ENCODE measurements at regions not wholly inside any gene's neighbourhood (a gene's known extent, or its start where the extent isn't known, plus 50 kb on each side); places are given as distances from the start of the nearest gene placed in this dataset.
A peak's percentile ranks its signal among the peaks of the same experiment; 100 is the strongest.

DNA sequence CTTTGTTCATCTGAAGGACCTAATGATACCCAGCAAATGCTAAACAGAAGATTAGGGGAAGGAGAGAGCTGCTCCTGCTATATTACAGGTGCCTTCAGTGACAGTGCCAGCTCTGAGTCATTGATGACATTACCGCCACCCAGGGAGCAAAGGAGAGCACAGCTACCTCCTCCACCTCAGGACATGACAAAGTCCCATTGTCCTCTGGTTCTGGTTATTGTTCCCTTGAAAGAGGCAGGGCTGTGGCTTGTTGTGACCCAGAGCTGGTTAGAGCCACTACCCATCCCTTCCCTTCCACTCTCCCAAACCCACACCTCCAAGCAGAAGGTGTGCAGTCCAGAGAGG is 363.5 kb upstream of the DUSP10 start:
- DNase-seq (ENCODE audit: low spot score): no peak

GRCh38 chr1:222104694-222105392 is 363.0 kb upstream of the DUSP10 start:
- no peak for DNase-seq (ENCODE audit: low spot score)

DNA sequence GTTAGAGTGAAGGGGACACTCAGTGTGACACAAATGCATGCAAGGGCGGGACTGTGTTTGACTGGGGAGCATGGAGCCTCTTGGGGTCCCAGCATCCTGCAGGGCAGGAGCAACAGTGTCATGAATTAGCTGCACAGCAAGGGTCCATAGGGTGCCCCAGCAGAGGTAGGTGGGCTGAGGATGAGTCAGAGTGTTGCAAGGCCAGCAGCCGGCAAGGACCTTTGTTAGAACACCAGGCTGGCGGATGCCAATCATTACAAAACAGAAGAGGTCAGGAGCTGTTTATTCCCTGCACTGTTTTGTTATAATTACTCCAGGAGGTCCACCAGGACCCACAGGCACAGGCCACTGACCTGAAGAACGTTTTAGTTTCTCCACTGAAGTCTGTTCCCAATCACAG is 362.2 kb upstream of the DUSP10 start:
- no peak for DNase-seq (ENCODE audit: low spot score)

- DNase-seq (ENCODE audit: low spot score): no peak
Measured at GRCh38 chr1:222099746-222100145, 357.9 kb upstream of the DUSP10 start.

DNA sequence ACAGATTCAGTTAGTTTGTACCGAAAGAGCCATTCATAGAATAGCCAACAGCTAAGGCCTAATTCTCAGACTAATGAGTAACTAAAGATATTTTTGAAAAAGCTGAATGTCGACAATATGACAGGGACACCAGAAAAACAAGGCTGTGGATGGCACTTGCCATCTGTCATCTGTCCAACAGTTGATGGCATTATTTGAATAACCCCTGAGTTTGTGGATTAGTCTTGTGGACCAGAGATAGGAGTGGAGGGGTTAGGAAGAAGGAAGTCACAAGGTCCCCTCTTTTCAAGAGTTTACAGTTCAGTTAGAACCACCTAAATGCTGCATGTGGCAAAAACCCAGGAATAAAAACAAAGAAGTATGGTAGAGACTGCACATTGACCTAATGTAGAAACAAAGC is 356.5 kb upstream of the DUSP10 start:
- DNase-seq (ENCODE audit: low spot score): no peak

- no peak for DNase-seq (ENCODE audit: low spot score)
Measured at GRCh38 chr1:222097588-222097987, 355.7 kb upstream of the DUSP10 start.

DNA sequence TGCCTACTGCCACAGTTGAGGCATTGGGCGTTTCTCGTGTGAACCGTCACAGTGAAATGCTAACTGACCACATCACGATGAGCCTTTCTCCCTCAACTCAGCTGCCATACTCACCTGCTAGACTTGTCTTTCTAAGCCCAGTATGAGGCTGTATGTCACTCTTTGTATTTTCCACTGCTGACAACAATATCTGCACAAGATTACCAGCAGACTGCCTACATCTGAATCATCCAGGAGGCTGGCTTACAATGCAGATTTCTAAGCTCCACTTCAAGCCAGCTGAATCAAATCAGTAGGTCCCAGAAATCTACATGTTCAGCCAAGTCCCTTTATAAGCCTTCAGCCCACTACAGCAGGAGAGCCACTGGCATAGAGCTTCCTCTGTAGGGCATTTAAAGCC is 355.0 kb upstream of the DUSP10 start:
- DNase-seq (ENCODE audit: low spot score): no peak

DNA sequence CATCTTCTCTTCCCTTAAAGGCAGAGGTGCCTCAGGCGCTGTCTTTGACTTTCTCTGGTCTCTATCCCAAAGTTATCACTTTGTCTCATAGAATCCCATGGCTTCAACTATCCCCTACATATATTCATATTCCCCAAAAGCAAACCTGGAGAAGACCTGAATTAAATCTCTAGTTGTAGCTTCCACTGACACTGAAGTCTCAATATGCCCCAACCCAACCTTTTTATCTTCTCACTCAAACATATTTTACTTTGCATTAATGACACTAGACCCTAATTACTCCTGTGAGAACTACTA is 354.5 kb upstream of the DUSP10 start:
- no peak for DNase-seq (ENCODE audit: low spot score)

DNA sequence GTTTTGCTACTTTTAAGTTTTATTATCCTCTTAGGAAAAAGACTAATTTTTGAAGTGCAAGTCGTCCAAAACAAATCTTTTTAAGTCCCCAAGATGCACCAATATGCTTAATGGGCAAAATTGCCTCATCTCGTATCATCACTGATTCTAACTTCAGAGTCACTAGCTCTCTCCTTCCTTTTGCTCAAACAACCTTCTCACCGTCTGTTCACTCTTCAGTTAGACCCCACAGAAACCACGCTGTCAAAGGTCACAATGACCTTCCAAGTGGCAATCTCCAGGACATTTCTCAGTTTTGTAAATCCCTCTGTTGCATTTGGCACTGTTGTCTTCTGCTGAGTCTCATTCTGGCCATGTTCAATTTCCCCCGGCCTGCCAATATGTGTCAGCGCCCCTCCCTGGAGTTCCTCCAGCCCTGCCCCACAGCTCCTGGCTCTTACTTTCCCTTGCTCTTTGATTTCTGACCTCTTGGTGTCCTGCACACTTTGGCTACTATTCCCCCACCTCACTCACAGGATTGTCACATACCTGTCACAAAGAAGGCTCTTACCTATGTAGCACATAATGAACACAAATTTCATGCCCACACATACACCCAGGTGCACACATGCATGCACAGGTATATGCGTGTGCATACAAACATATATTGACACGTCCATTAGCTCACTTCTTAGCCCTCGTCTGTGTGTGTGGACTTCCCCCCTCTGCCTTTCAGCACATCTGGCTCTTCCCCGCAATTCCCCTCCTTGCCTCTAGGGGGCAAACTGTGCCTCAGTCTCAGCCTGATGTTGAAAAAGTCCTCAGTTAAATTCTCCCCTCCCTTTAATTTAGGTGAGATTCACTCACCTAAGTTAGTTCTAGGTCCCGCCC is 354.0 kb upstream of the DUSP10 start:
- DNase-seq (ENCODE audit: low spot score): no peak

- DNase-seq (ENCODE audit: low spot score): no peak
Measured at GRCh38 chr1:222093518-222093917, 351.6 kb upstream of the DUSP10 start.

GRCh38 chr1:222090103-222090502 is 348.2 kb upstream of the DUSP10 start:
- DNase-seq (ENCODE audit: low spot score): no peak

DNA sequence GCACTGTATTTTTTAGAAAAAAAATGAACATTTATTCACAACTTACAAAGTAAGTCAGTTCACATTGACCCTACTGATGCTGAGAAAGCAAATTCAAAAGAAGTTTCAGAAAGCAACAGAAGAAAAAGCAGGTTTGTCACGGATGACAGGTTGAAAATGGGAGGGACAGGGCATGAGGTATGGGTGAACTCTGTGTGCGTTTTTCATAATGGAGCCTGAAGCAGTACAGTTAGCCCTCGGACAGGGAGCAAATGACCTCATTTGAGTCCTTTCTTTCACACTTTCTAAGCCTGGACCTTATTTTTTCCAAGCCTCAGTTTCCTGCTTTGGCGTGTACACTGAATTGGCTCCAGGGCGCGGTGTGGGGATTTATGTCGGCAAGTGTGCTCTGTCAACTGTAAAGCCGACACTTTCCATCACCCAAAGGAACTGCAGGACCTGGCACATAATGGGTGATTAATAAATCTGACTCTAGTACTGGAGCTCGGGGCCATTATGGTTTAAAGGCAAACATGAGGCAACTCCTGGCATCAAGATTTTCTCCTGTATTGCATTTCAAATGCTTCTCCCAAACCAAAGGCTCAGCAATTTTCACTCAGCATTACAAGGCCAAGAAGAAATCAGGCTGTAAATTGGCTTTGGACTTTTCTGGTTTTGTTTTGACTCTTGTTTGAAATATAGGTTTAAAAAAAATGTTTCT is 345.5 kb upstream of the DUSP10 start:
- DNase-seq (ENCODE audit: low spot score): no peak

DNA sequence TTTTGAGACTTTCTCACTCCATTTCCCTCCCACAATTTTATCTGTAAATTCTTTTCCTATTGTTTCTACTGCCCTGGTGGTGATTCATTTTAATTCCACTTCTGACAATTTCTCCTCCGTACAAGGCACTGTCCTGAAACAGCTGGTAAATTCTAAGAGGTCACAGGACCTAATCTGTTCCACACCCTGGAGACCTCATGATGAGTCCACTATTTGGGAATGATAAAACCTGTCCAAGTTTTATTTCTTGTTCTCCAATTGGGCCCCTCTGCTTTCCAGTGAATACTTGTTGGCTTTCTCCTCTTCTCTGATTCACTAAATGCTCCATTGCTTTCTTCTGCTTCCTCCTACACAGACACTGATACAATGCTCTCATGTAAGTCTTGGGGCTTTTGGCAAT is 343.1 kb upstream of the DUSP10 start:
- DNase-seq (ENCODE audit: low spot score): no peak

- DNase-seq (ENCODE audit: low spot score): no peak
Measured at GRCh38 chr1:222084048-222084447, 342.2 kb upstream of the DUSP10 start.

DNA sequence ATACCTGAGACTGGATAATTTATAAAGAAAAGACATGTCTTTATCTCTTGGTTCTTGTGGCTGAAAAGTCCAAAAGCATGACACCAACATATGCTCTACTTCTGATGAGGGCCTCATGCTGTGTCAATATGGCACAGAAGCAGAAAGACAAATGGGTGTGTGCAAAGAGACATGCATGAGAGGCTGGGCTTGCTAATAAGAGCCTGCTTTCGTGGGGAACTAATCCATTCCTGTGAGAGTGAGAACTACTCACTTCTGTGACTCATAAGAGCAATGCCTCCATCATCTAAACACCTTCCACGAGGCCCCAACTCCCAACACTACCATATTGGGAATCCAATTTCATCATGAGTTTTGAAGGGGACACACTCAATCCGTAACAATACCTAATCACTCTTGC is 340.0 kb upstream of the DUSP10 start:
- DNase-seq (ENCODE audit: low spot score): no peak

DNA sequence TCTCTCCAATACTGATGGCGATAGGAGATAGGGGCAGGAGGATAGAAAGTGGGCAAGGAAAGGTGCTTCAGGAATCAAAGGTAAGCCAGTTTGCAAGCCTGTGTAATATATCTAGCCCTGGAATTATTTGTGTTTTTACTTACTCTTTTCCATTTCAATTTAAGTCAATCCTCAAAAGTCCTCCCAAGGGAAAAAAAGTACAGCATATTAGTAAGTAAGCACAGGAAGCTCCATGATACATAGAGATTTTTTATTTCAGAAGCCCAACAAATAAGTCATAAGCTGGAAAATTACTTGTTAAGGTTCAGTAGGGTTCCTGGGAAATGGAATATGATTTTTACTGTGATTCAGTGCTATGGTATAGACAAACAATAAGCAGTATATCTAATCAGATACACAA is 337.7 kb upstream of the DUSP10 start:
- no peak for DNase-seq (ENCODE audit: low spot score)

- no peak for DNase-seq (ENCODE audit: low spot score)
Measured at GRCh38 chr1:222077206-222077605, 335.3 kb upstream of the DUSP10 start.

DNA sequence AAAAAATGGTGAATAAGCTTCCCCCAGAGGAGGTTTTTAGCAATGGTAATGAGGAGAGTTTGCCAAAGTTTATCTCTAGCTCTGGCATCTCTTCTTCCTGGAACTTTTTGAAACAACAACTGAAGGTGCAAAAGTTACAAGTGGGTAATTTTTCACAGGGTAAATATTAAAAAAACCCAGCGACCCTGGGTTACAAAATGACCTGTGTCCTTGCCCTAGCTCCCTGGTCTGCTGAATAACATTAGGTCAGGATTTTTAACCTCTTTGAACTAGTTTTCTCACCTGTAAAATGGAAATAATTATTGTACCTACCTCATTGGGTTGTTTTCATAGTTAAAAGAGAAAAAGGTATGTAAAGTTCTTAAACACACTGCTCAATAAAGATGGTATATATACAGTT is 332.4 kb upstream of the DUSP10 start:
- DNase-seq (ENCODE audit: low spot score): no peak

- peak; percentile 49 for DNase-seq (ENCODE audit: low spot score)
Measured at GRCh38 chr1:222073307-222073995, 331.6 kb upstream of the DUSP10 start.

DNA sequence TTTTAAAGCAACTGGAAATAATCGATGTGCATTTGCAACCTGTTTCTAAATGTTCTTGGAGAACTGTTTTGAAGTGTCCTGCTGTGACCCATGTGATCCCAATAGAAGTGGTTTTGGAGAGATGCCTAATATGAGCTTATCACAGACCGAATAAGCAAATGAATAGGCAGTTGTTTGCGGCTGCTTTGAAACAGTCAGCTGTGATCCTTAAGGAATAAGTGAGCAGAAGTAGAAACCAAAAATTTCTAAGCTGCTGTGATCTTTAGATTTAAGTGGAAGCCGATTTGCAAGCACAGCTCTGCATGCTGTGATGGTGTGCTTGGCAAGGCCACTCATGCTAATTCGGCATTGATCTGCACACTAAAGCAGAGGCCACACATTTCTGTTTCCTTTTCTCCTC is 329.5 kb upstream of the DUSP10 start:
- no peak for DNase-seq (ENCODE audit: low spot score)

- DNase-seq (ENCODE audit: low spot score): no peak
Measured at GRCh38 chr1:222068937-222069336, 327.0 kb upstream of the DUSP10 start.

DNA sequence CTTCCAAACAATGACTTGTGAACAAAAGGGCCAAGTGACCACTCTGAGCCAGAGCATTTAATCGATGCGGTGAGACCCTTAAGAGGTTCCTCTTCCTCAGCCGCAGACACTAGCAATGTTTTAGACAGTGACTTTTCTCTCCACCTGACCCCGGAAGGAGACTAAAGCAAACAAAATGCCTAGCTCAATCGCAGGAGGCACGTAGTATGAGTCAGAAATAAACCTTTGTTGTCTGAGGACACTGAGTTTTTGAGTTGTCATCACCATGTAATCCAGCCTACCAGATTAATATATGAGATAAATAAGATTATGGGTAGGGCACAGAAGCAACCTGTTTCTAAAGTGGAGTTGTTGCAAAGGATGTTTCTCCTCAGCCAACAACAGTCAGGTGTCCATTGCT is 326.2 kb upstream of the DUSP10 start:
- no peak for DNase-seq (ENCODE audit: low spot score)

GRCh38 chr1:222066539-222066938 is 324.6 kb upstream of the DUSP10 start:
- no peak for DNase-seq (ENCODE audit: low spot score)
